Esophagus squamous epithelium (tissue), 5 donors: ENCODE measurements at regions not wholly inside any gene's neighbourhood (a gene's known extent, or its start where the extent isn't known, plus 50 kb on each side); places are given as distances from the start of the nearest gene placed in this dataset.

Experiments used
- DNase-seq: peaks from one replicate; lab custom pipeline; 2025; lab: John Stamatoyannopoulos, UW
- H3K27ac ChIP-seq, 4 donors: fragments of 200-600 bp; sonication (generic); one replicate each; pipeline ENCODE4 v1.5.1; 2016 to 2019; ENCODE audit warnings: mild to moderate bottlenecking in 1 of 4
- H3K27me3 ChIP-seq, 4 donors: fragments of 200-600 bp; sonication (generic); 1 replicate in 3 of 4; 2 replicates in 1 of 4; pipeline versions ENCODE4 v1.5.1 to v1.6.0; 2017 to 2021; ENCODE audit warnings: antibody characterized with exemption in 1 of 4
- H3K36me3 ChIP-seq, 3 donors: fragments of 200-600 bp; sonication (generic); one replicate each; pipeline ENCODE4 v1.5.1; 2016 to 2019
- H3K4me1 ChIP-seq, 3 donors: fragments of 200-600 bp; sonication (generic); one replicate each; pipeline ENCODE4 v1.5.1; 2017 to 2019
- H3K4me3 ChIP-seq, 4 donors: fragments of 200-600 bp; sonication (generic); 1 replicate in 3 of 4; 2 replicates in 1 of 4; pipeline ENCODE4 v1.5.1; 2016 to 2019; ENCODE audit warnings: mild to moderate bottlenecking in 2 of 4, moderate library complexity in 1 of 4
- H3K9me3 ChIP-seq, 3 donors: fragments of 200-600 bp; sonication (generic); one replicate each; pipeline ENCODE4 v1.5.1; 2016 to 2019
- CTCF ChIP-seq, 6 experiments: fragments of 450-650 bp in 4 of 6; fragments of 200-600 bp in 2 of 6; sonication (generic) in 2 of 6; IDR thresholded peaks; one replicate each; pipeline ENCODE4 v1.5.1; 2016 to 2019; ENCODE audit warnings: antibody characterized with exemption in 6 of 6, mild to moderate bottlenecking in 4 of 6, moderate library complexity in 4 of 6
- POLR2A ChIP-seq, 4 donors: fragments of 450-650 bp; IDR thresholded peaks; one replicate each; pipeline ENCODE4 v1.6.1; 2017; ENCODE audit warnings: antibody characterized with exemption in 4 of 4, mild to moderate bottlenecking in 4 of 4, moderate library complexity in 3 of 4
- WGBS, 2 donors: methylation state at CpG; one replicate each; pipeline ENCODE4 v1.1.5; 2018; 5-methylcytosine and 5-hydroxymethylcytosine counted together
- intact Hi-C: fragments of 100-400 bp; cut with DNase I; formaldehyde crosslinking; loops from one replicate; pipeline ENCODE4 v1.15.0; 2022
- donor health status: DM: yes; HTN: yes; CAD: no.

GRCh38 chr18:22048221-22048620 is 121.2 kb upstream of the GATA6 start:
- 81 to 88% methylated on average over 5 of the region's 5 CpGs for WGBS, 2 donors
- intact Hi-C loops: no loop called here
- TF ChIP-seq CTCF (IDR thresholded peaks at IDR 0.05) (no peak), POLR2A (IDR thresholded peaks at IDR 0.05) (no peak)
- peaks cover 0 to under 1% (median 0%) of the 10 kb centered on the region in 4 donors for H3K27me3 ChIP-seq
- H3K36me3 ChIP-seq: no peaks in the 10 kb centered on the region
- H3K4me1 ChIP-seq: no peaks in the 10 kb centered on the region
- no peak overlapping the region for H3K27ac ChIP-seq
- DNase-seq: no peak
- H3K4me3 ChIP-seq: no peak overlapping the region
- H3K9me3 ChIP-seq: no peaks in the 10 kb centered on the region

GRCh38 chr18:22048932-22049615 is 120.3 kb upstream of the GATA6 start:
- no peak for TF ChIP-seq CTCF (IDR thresholded peaks at IDR 0.05)
- no peak for TF ChIP-seq POLR2A (IDR thresholded peaks at IDR 0.05)
- no peak overlapping the region for H3K4me3 ChIP-seq
- no peaks in the 10 kb centered on the region for H3K36me3 ChIP-seq
- no peaks in the 10 kb centered on the region for H3K27me3 ChIP-seq
- no peak overlapping the region for H3K27ac ChIP-seq
- 76 to 77% methylated on average over 3 of the region's 3 CpGs for WGBS, 2 donors
- intact Hi-C loops: no loop called here
- H3K9me3 ChIP-seq: no peaks in the 10 kb centered on the region
- H3K4me1 ChIP-seq: no peaks in the 10 kb centered on the region
- DNase-seq: no peak

- no peaks in the 10 kb centered on the region for H3K36me3 ChIP-seq
- TF ChIP-seq POLR2A (IDR thresholded peaks at IDR 0.05): no peak
- TF ChIP-seq CTCF (IDR thresholded peaks at IDR 0.05): no peak
- H3K27ac ChIP-seq: no peak overlapping the region
- DNase-seq: no peak
- no peaks in the 10 kb centered on the region for H3K27me3 ChIP-seq
- 70 to 88% methylated on average over 8 to 10 of the region's 12 CpGs for WGBS, 2 donors
- H3K4me3 ChIP-seq: no peak overlapping the region
- H3K4me1 ChIP-seq: no peaks in the 10 kb centered on the region
- intact Hi-C loops: no loop called here
- H3K9me3 ChIP-seq: no peaks in the 10 kb centered on the region
Observed at GRCh38 chr18:22052405-22053105, 116.8 kb upstream of the GATA6 start.

GRCh38 chr18:22055466-22056238 is 113.7 kb upstream of the GATA6 start:
- 76 to 90% methylated on average over 3 of the region's 3 CpGs for WGBS, 2 donors
- intact Hi-C loops: no loop called here

More at GRCh38 chr18:22055466-22056238, 113.7 kb upstream of the GATA6 start:
- Histone ChIP-seq H3K9me3 (no peaks in the 10 kb centered on the region), H3K36me3 (no peaks in the 10 kb centered on the region), H3K27ac (no peak overlapping the region), H3K4me3 (no peak overlapping the region), H3K27me3 (no peaks in the 10 kb centered on the region), H3K4me1 (no peaks in the 10 kb centered on the region)
- DNase-seq: no peak
- TF ChIP-seq CTCF (IDR thresholded peaks at IDR 0.05) (no peak), POLR2A (IDR thresholded peaks at IDR 0.05) (no peak)
